ENCODE measurements at regions not wholly inside any gene's neighbourhood (a gene's known extent, or its start where the extent isn't known, plus 50 kb on each side); places are given as distances from the start of the nearest gene placed in this dataset.
A peak's percentile ranks its signal among the peaks of the same experiment; 100 is the strongest.

- H3K4me1 Mint-ChIP-seq, result peaks cover 13% of the 10 kb centered on the region
- H3K27me3 Mint-ChIP-seq (ENCODE audit: low read depth), result no peaks in the 10 kb centered on the region
- no peak overlapping the region for H3K4me3 Mint-ChIP-seq
- no peak for TF ChIP-seq CTCF (conservative IDR thresholded peaks at IDR 0.05)
- no peak overlapping the region for H3K27ac Mint-ChIP-seq (ENCODE audit: unreplicated experiment)
- DNase-seq (ENCODE audit: low read depth, low spot score), result no peak
- no peaks in the 10 kb centered on the region for H3K36me3 Mint-ChIP-seq (ENCODE audit: low read depth)
- no peaks in the 10 kb centered on the region for H3K9me3 Mint-ChIP-seq
These were observed 100.6 kb upstream of the NREP start for GRCh38 chr5:111857623-111858022.

DNA sequence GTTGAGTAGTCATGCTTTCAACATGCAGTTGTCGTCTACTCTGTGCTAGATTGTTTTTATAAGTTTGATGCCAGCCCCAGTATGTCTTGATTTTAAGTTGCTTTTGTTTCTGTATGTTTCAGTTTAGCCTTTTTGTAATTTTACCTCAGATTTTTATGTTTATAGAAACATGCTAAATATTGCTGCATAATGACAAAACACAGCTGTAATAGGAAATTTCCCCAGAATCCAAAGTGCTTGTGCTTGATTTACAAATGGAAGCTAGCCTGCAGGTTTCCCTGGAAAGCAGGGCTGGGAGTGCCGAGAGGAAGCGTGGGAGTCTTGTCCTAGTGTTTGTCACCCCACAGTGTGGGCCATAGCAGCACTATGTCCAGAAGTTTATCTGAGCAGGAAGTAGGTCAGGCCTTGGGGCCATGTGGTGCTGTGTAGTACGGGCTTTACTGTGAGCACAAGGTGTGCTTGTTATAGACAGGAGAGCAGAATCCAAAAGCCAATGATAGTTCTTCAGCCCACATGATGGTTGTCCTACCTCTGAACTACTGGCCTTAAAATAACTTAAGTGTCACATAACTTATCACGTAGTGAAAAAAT, 100.0 kb upstream of the NREP start:
- Mint-ChIP-seq H3K4me3 (no peak overlapping the region), H3K36me3 (ENCODE audit: low read depth) (no peaks in the 10 kb centered on the region), H3K4me1 (peaks cover 13% of the 10 kb centered on the region), H3K27ac (ENCODE audit: unreplicated experiment) (no peak overlapping the region), H3K27me3 (ENCODE audit: low read depth) (no peaks in the 10 kb centered on the region), H3K9me3 (no peaks in the 10 kb centered on the region)
- DNase-seq (ENCODE audit: low read depth, low spot score), result no peak
- no peak for TF ChIP-seq CTCF (conservative IDR thresholded peaks at IDR 0.05)

DNA sequence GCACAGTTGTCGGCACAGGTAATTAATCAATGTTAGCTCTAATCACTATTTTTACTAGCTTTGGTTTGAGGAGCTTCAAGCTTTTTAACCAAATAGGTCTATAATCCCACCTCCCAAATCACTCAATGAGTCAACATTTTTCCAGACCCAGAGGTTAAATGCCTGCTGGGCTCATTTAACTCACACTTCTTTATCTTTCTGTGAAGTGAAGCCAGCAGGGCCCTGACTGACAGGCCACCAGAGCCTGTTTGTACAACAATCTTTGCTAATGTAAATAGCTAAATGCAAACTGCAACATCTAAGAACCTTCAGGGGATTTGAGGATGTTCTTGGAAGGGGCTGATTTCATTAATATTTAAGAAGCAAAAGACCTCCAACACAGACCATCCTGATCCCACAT, 98.4 kb upstream of the NREP start:
- H3K36me3 Mint-ChIP-seq (ENCODE audit: low read depth), result no peaks in the 10 kb centered on the region
- no peaks in the 10 kb centered on the region for H3K27me3 Mint-ChIP-seq (ENCODE audit: low read depth)
- TF ChIP-seq CTCF (conservative IDR thresholded peaks at IDR 0.05), result no peak
- no peaks in the 10 kb centered on the region for H3K9me3 Mint-ChIP-seq
- H3K27ac Mint-ChIP-seq (ENCODE audit: unreplicated experiment), result peak overlapping the region; percentile 65
- DNase-seq (ENCODE audit: low read depth, low spot score), result no peak
- H3K4me3 Mint-ChIP-seq, result no peak overlapping the region
- peaks cover 13% of the 10 kb centered on the region for H3K4me1 Mint-ChIP-seq

DNA sequence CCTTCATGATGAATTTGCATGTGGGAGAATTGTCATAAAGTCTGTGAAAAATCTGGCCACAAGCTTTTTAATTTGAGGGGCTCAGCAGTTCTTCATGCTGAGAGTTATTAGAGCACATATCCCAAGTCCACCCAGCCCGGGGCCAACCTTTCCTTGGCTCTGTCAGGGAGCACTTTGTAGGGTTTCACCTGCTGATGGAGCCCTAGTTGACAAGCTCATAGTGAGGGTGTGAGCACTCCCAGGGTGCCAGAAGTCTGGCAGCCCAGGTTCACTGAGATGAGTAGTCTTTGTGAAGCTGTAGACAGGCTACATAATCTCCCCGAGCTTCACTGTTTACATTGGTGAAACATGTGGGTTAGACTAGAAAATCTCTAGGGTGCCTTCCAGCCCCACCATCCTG, 97.2 kb upstream of the NREP start:
- Mint-ChIP-seq H3K4me3 (no peak overlapping the region), H3K36me3 (ENCODE audit: low read depth) (no peaks in the 10 kb centered on the region), H3K27me3 (ENCODE audit: low read depth) (no peaks in the 10 kb centered on the region), H3K27ac (ENCODE audit: unreplicated experiment) (no peak overlapping the region), H3K9me3 (no peaks in the 10 kb centered on the region), H3K4me1 (peaks cover 13% of the 10 kb centered on the region)
- no peak for DNase-seq (ENCODE audit: low read depth, low spot score)
- TF ChIP-seq CTCF (conservative IDR thresholded peaks at IDR 0.05), result no peak

- TF ChIP-seq CTCF (conservative IDR thresholded peaks at IDR 0.05), result no peak
- no peak overlapping the region for H3K4me3 Mint-ChIP-seq
- no peak overlapping the region for H3K27ac Mint-ChIP-seq (ENCODE audit: unreplicated experiment)
These were observed 96.8 kb upstream of the NREP start for GRCh38 chr5:111853748-111854147.

More at GRCh38 chr5:111853748-111854147, 96.8 kb upstream of the NREP start:
- Mint-ChIP-seq H3K4me1 (peaks cover 8% of the 10 kb centered on the region), H3K36me3 (ENCODE audit: low read depth) (no peaks in the 10 kb centered on the region), H3K9me3 (no peaks in the 10 kb centered on the region), H3K27me3 (ENCODE audit: low read depth) (no peaks in the 10 kb centered on the region)
- no peak for DNase-seq (ENCODE audit: low read depth, low spot score)
